H1 (cell line): ENCODE measurements at regions not wholly inside any gene's neighbourhood (a gene's known extent, or its start where the extent isn't known, plus 50 kb on each side); places are given as distances from the start of the nearest gene placed in this dataset.

Source experiments
- HDAC2 ChIP-seq, 2 experiments: fragments of 300-600 bp in 1 of 2; sonication (generic) in 1 of 2; IDR thresholded peaks; 2 replicates each; pipeline ENCODE4 v1.6.1; 2011 to 2012; ENCODE audit warnings: low read depth in 2 of 2, low read length in 2 of 2, mild to moderate bottlenecking in 2 of 2, moderate library complexity in 2 of 2, borderline replicate concordance in 1 of 2, inconsistent platforms in 1 of 2
- NRF1 ChIP-seq: IDR thresholded peaks from 2 replicates; pipeline ENCODE4 v1.6.1; 2011; ENCODE audit warnings: mild to moderate bottlenecking, low read depth, low read length, improper control_type of control experiment
- POLR2A ChIP-seq, 2 experiments: IDR thresholded peaks; 1 replicate in 1 of 2; 2 replicates in 1 of 2; pipeline ENCODE4 v1.6.1; 2011; ENCODE audit warnings: low read depth in 2 of 2, low read length in 2 of 2, mild to moderate bottlenecking in 2 of 2; ENCODE audit errors: control extremely low read depth in 1 of 2
- SAP30 ChIP-seq: fragments of 300-600 bp; sonication (generic); IDR thresholded peaks from 2 replicates; pipeline ENCODE4 v1.7.1; 2012; ENCODE audit warnings: low read length, moderate library complexity, mild to moderate bottlenecking, inconsistent platforms; ENCODE audit not compliant: insufficient read depth, insufficient replicate concordance

- TF ChIP-seq HDAC2 (IDR thresholded peaks at IDR 0.05; ENCODE audit: borderline replicate concordance in 1 of 2, low read depth in 2 of 2, low read length in 2 of 2) (no peak), NRF1 (no peak), POLR2A (IDR thresholded peaks at IDR 0.05; ENCODE audit: control extremely low read depth in 1 of 2, low read depth in 2 of 2, low read length in 2 of 2) (no peak), SAP30 (no peak)
- TF ChIP-seq, all 59 proteins: peak for 0
Observed at GRCh38 chr9:76561050-76561713, 102.2 kb downstream of the GCNT1 start (continued).
